Neural cell (in vitro differentiated cells): ENCODE measurements at regions not wholly inside any gene's neighbourhood (a gene's known extent, or its start where the extent isn't known, plus 50 kb on each side); places are given as distances from the start of the nearest gene placed in this dataset.

Source experiments
- CTCF ChIP-seq: fragments of 450-650 bp; IDR thresholded peaks from 2 replicates; pipeline ENCODE4 v1.5.1; 2014; ENCODE audit warnings: antibody characterized with exemption, mild to moderate bottlenecking, moderate library complexity; ENCODE audit not compliant: poor library complexity, severe bottlenecking
- EP300 ChIP-seq: fragments of 450-650 bp; conservative IDR thresholded peaks from 2 replicates; pipeline ENCODE4 v1.6.1; 2014; ENCODE audit warnings: antibody characterized with exemption, mild to moderate bottlenecking, moderate library complexity; ENCODE audit not compliant: poor library complexity, severe bottlenecking
- EZH2 ChIP-seq: fragments of 200-600, 300-800 bp; shearing (Covaris generic), sonication (generic); IDR thresholded peaks from 2 replicates; pipeline ENCODE4 v1.6.1; 2014; ENCODE audit warnings: antibody characterized with exemption, low read length, borderline replicate concordance, mild to moderate bottlenecking; ENCODE audit not compliant: insufficient read depth, poor library complexity, severe bottlenecking
- MXI1 ChIP-seq: fragments of 450-650 bp; conservative IDR thresholded peaks from 2 replicates; pipeline ENCODE4 v1.6.1; 2014; ENCODE audit warnings: antibody characterized with exemption, mild to moderate bottlenecking; ENCODE audit not compliant: poor library complexity, severe bottlenecking
- POLR2AphosphoS5 ChIP-seq: IDR thresholded peaks from 2 replicates; pipeline ENCODE4 v1.6.1; 2012
- RAD21 ChIP-seq: fragments of 450-650 bp; conservative IDR thresholded peaks from 2 replicates; pipeline ENCODE4 v1.6.1; 2014; ENCODE audit warnings: antibody characterized with exemption, mild to moderate bottlenecking, moderate library complexity
- REST ChIP-seq: IDR thresholded peaks from 2 replicates; pipeline ENCODE4 v1.6.1; 2012; ENCODE audit warnings: borderline replicate concordance
- SMC3 ChIP-seq: fragments of 450-650 bp; conservative IDR thresholded peaks from 2 replicates; pipeline ENCODE4 v1.6.1; 2014; ENCODE audit warnings: antibody characterized with exemption, mild to moderate bottlenecking, moderate library complexity; ENCODE audit not compliant: poor library complexity
- TAF1 ChIP-seq: IDR thresholded peaks from 2 replicates; pipeline ENCODE4 v1.6.1; 2012; ENCODE audit warnings: low read depth

- TF ChIP-seq CTCF (no peak), SMC3 (no peak), POLR2AphosphoS5 (no peak), TAF1 (no peak), EZH2 (no peak), RAD21 (no peak), MXI1 (no peak), EP300 (no peak), REST (no peak)
Measured at GRCh38 chr1:194233069-194233468, 1046.7 kb upstream of the B3GALT2 start.
